Panc1 (cell line): ENCODE measurements at regions not wholly inside any gene's neighbourhood (a gene's known extent, or its start where the extent isn't known, plus 50 kb on each side); places are given as distances from the start of the nearest gene placed in this dataset.

Experiments
- ATAC-seq: fragments of 200-7000 bp; cut with Tn5 transposase; 2 replicates; pipeline ENCODE4 v1.9.1; 2020; ENCODE audit warnings: mild to moderate bottlenecking, moderate library complexity
- BruUV-seq: library from RNA; stranded (reverse); fragments of 400-500 nt; replicated peaks from 2 replicates; lab custom pipeline; 2021; lab: Mats Ljungman, UMichigan
- CTCF ChIA-PET: fragments of 300-600 bp; sonication (Branson Sonifier 250); formaldehyde crosslinking; loops from one replicate; lab custom pipeline; 2022; ENCODE audit warnings: antibody characterized with exemption; lab: Charles Lee
- POLR2A ChIA-PET: fragments of 300-600 bp; sonication (Branson Sonifier 250); formaldehyde crosslinking; loops from one replicate; lab custom pipeline; 2022; ENCODE audit warnings: antibody characterized with exemption; lab: Charles Lee
- DNase-seq: peaks from one replicate; pipeline ENCODE4 v3.0.0-alpha.2; 2010; ENCODE audit warnings: low read depth, low spot score
- H3K27ac ChIP-seq: 2 replicates; pipeline ENCODE4 v1.5.1; 2011; ENCODE audit warnings: mild to moderate bottlenecking, low read length, inconsistent platforms
- H3K27me3 ChIP-seq: fragments of 200-500 bp; sonication (Bioruptor generic); 2 replicates; pipeline ENCODE4 v1.6.0; 2014; ENCODE audit warnings: low read length, inconsistent platforms; ENCODE audit not compliant: control insufficient read depth, insufficient read depth
- H3K36me3 ChIP-seq: fragments of 200-500 bp; sonication (Bioruptor generic); 2 replicates; pipeline ENCODE4 v1.5.1; 2014; ENCODE audit warnings: inconsistent platforms, mild to moderate bottlenecking, low read length, moderate library complexity; ENCODE audit not compliant: control insufficient read depth, insufficient read depth
- H3K4me1 ChIP-seq: 2 replicates; pipeline ENCODE4 v1.5.1; 2011; ENCODE audit warnings: inconsistent platforms, mild to moderate bottlenecking, low read length, moderate library complexity; ENCODE audit not compliant: control insufficient read depth, insufficient read depth
- H3K4me3 ChIP-seq, 2 experiments: 2 replicates each; pipeline ENCODE4 v1.5.1; 2011 to 2012; ENCODE audit warnings: low read depth in 2 of 2, low read length in 2 of 2, mild to moderate bottlenecking in 2 of 2, inconsistent platforms in 1 of 2, moderate library complexity in 1 of 2
- H3K9me3 ChIP-seq: fragments of 200-500 bp; sonication (Bioruptor generic); 2 replicates; pipeline ENCODE4 v1.5.1; 2014; ENCODE audit warnings: low read depth, mild to moderate bottlenecking, inconsistent platforms, low read length, moderate library complexity; ENCODE audit not compliant: control insufficient read depth, insufficient read depth
- CTCF ChIP-seq: fragments of 450-650 bp; IDR thresholded peaks from 2 replicates; pipeline ENCODE4 v1.5.1; 2017; ENCODE audit warnings: mild to moderate bottlenecking
- POLR2AphosphoS5 ChIP-seq: IDR thresholded peaks from 2 replicates; pipeline ENCODE4 v1.6.1; 2012; ENCODE audit warnings: mild to moderate bottlenecking, low read depth, low read length, moderate library complexity
- REST ChIP-seq, 2 experiments: IDR thresholded peaks; 2 replicates each; pipeline ENCODE4 v1.6.1; 2011 to 2012; ENCODE audit warnings: low read depth in 2 of 2, control low read depth in 1 of 2, low read length in 1 of 2, mild to moderate bottlenecking in 1 of 2, moderate library complexity in 1 of 2; ENCODE audit not compliant: insufficient read depth in 1 of 2
- SIN3A ChIP-seq: IDR thresholded peaks from 2 replicates; pipeline ENCODE4 v1.6.1; 2012; ENCODE audit warnings: low read depth, mild to moderate bottlenecking, low read length, moderate library complexity, borderline replicate concordance; ENCODE audit not compliant: insufficient read depth
- TCF7L2 ChIP-seq: IDR thresholded peaks from 2 replicates; pipeline ENCODE4 v1.6.1; 2011; ENCODE audit warnings: mild to moderate bottlenecking, low read depth, low read length, inconsistent platforms
- in situ Hi-C: cut with HindIII; loops from 2 replicates; pipeline ENCODE4 v1.10.0; 2016; ENCODE audit warnings: low sequenced_read_pairs, low pct_unique_long_range_greater_than_20kb
- intact Hi-C: fragments of 100-400 bp; cut with micrococcal nuclease; formaldehyde crosslinking; loops from one replicate; pipeline ENCODE4 v1.10.0; 2022; ENCODE audit not compliant: unreplicated experiment

GRCh38 chr17:77503916-77504651, 363.3 kb downstream of the SEC14L1 start:
- H3K4me1 ChIP-seq: no peaks in the 10 kb centered on the region
- H3K36me3 ChIP-seq: peaks cover 2% of the 10 kb centered on the region; the same call in 1 of the 2 replicates
- intact Hi-C loops (no loop called here), in situ Hi-C loops (no loop called here)
- ATAC-seq: no peak
- no peaks in the 10 kb centered on the region for H3K9me3 ChIP-seq
- H3K27ac ChIP-seq: no peak overlapping the region
- no peaks in the 10 kb centered on the region for H3K27me3 ChIP-seq
- TF ChIP-seq SIN3A: no peak
- 0 out of 2 replicates have a peak, but pooled peaks have one; percentile 10 for TF ChIP-seq POLR2AphosphoS5
- POLR2A ChIA-PET: no interaction called here
- BruUV-seq: no TSS peak
- CTCF ChIA-PET: no interaction called here
- H3K4me3 ChIP-seq: no peak overlapping the region
- no peak for DNase-seq

GRCh38 chr17:77504652-77505155, 363.9 kb downstream of the SEC14L1 start:
- no peak overlapping the region for H3K27ac ChIP-seq
- H3K4me3 ChIP-seq: no peak overlapping the region
- ATAC-seq: no peak
- intact Hi-C loops (no loop called here), in situ Hi-C loops (no loop called here)
- no TSS peak for BruUV-seq
- POLR2A ChIA-PET: no interaction called here
- CTCF ChIA-PET: no interaction called here
- no peaks in the 10 kb centered on the region for H3K9me3 ChIP-seq
- no peaks in the 10 kb centered on the region for H3K4me1 ChIP-seq
- no peaks in the 10 kb centered on the region for H3K27me3 ChIP-seq
- DNase-seq: no peak
- TF ChIP-seq TCF7L2 (no peak), SIN3A (no peak), CTCF (no peak), POLR2AphosphoS5 (no peak), REST (IDR thresholded peaks at IDR 0.05; ENCODE audit: insufficient read depth in 1 of 2, low read depth in 2 of 2, low read length in 1 of 2) (no peak)
- H3K36me3 ChIP-seq: 0 out of 2 replicates have a peak, but pooled peaks cover 2% of the 10 kb centered on the region

GRCh38 chr17:77505181-77505639, 364.4 kb downstream of the SEC14L1 start:
- no TSS peak for BruUV-seq
- DNase-seq: no peak
- Histone ChIP-seq H3K9me3 (no peaks in the 10 kb centered on the region), H3K4me3 (no peak overlapping the region), H3K36me3 (0 out of 2 replicates have a peak, but pooled peaks cover 2% of the 10 kb centered on the region), H3K27me3 (no peaks in the 10 kb centered on the region), H3K4me1 (no peaks in the 10 kb centered on the region), H3K27ac (no peak overlapping the region)
- in situ Hi-C loops: no loop called here
- ATAC-seq: no peak
- TF ChIP-seq TCF7L2 (no peak), POLR2AphosphoS5 (no peak), CTCF (no peak), SIN3A (no peak), REST (IDR thresholded peaks at IDR 0.05; ENCODE audit: insufficient read depth in 1 of 2, low read depth in 2 of 2, low read length in 1 of 2) (no peak)
- ChIA-PET POLR2A (no interaction called here), CTCF (no interaction called here)
- intact Hi-C loops: no loop called here
